ENCODE measurements at regions not wholly inside any gene's neighbourhood (a gene's known extent, or its start where the extent isn't known, plus 50 kb on each side); places are given as distances from the start of the nearest gene placed in this dataset.

- TF ChIP-seq CTCF (IDR thresholded peaks at IDR 0.05; ENCODE audit: low read depth, low read length), result no peak
- Histone ChIP-seq H3K9me3 (no peaks in the 10 kb centered on the region), H3K27me3 (no peaks in the 10 kb centered on the region), H3K4me3 (ENCODE audit: low read depth, low read length) (no peak overlapping the region), H3K4me1 (no peaks in the 10 kb centered on the region), H3K36me3 (no peaks in the 10 kb centered on the region)
- DNase-seq, result no peak
Measured at GRCh38 chr10:109287858-109288257, 635.5 kb downstream of the XPNPEP1 start.

GRCh38 chr10:109282510-109282909 lies 640.8 kb downstream of the XPNPEP1 start:
- H3K4me1 ChIP-seq, result no peaks in the 10 kb centered on the region
- no peak for DNase-seq

GRCh38 chr10:109281347-109281746 lies 642.0 kb downstream of the XPNPEP1 start:
- Histone ChIP-seq H3K9me3 (no peaks in the 10 kb centered on the region), H3K27me3 (no peaks in the 10 kb centered on the region), H3K4me1 (no peaks in the 10 kb centered on the region), H3K4me3 (ENCODE audit: low read depth, low read length) (no peak overlapping the region), H3K36me3 (no peaks in the 10 kb centered on the region)
- no peak for DNase-seq
- no peak for TF ChIP-seq CTCF (IDR thresholded peaks at IDR 0.05; ENCODE audit: low read depth, low read length)

More at GRCh38 chr10:109282510-109282909, 640.8 kb downstream of the XPNPEP1 start:
- no peaks in the 10 kb centered on the region for H3K36me3 ChIP-seq
- no peaks in the 10 kb centered on the region for H3K9me3 ChIP-seq
- H3K27me3 ChIP-seq, result no peaks in the 10 kb centered on the region
- TF ChIP-seq CTCF (IDR thresholded peaks at IDR 0.05; ENCODE audit: low read depth, low read length), result no peak
- H3K4me3 ChIP-seq (ENCODE audit: low read depth, low read length), result no peak overlapping the region

- TF ChIP-seq CTCF (IDR thresholded peaks at IDR 0.05; ENCODE audit: low read depth, low read length), result no peak
- Histone ChIP-seq H3K4me1 (no peaks in the 10 kb centered on the region), H3K27me3 (no peaks in the 10 kb centered on the region), H3K36me3 (no peaks in the 10 kb centered on the region), H3K9me3 (no peaks in the 10 kb centered on the region), H3K4me3 (ENCODE audit: low read depth, low read length) (no peak overlapping the region)
- DNase-seq, result no peak
Measured at GRCh38 chr10:109280837-109281236, 642.5 kb downstream of the XPNPEP1 start.

GRCh38 chr10:109277456-109277855 lies 645.9 kb downstream of the XPNPEP1 start:
- no peak for DNase-seq
- H3K9me3 ChIP-seq, result no peaks in the 10 kb centered on the region
- H3K4me1 ChIP-seq, result no peaks in the 10 kb centered on the region
- no peaks in the 10 kb centered on the region for H3K36me3 ChIP-seq
- no peak overlapping the region for H3K4me3 ChIP-seq (ENCODE audit: low read depth, low read length)
- H3K27me3 ChIP-seq, result no peaks in the 10 kb centered on the region
- no peak for TF ChIP-seq CTCF (IDR thresholded peaks at IDR 0.05; ENCODE audit: low read depth, low read length)

- Histone ChIP-seq H3K27me3 (no peaks in the 10 kb centered on the region), H3K4me1 (no peaks in the 10 kb centered on the region), H3K4me3 (ENCODE audit: low read depth, low read length) (no peak overlapping the region), H3K9me3 (no peaks in the 10 kb centered on the region), H3K36me3 (no peaks in the 10 kb centered on the region)
- no peak for DNase-seq
- no peak for TF ChIP-seq CTCF (IDR thresholded peaks at IDR 0.05; ENCODE audit: low read depth, low read length)
Measured at GRCh38 chr10:109275960-109276359, 647.4 kb downstream of the XPNPEP1 start.
